Peyer's patch (tissue), 4 donors: ENCODE measurements at regions not wholly inside any gene's neighbourhood (a gene's known extent, or its start where the extent isn't known, plus 50 kb on each side); places are given as distances from the start of the nearest gene placed in this dataset.

Source experiments
- DNase-seq, 3 donors: peaks; one replicate each; pipeline ENCODE4 v3.0.0-alpha.2; 2017 to 2019
- H3K27ac ChIP-seq, 4 donors: fragments of 200-600 bp; sonication (generic); one replicate each; pipeline ENCODE4 v1.5.1; 2016 to 2019
- H3K27me3 ChIP-seq, 2 donors: fragments of 200-600 bp; sonication (generic); one replicate each; pipeline ENCODE4 v1.5.1; 2019
- H3K36me3 ChIP-seq, 3 donors: fragments of 200-600 bp; sonication (generic); one replicate each; pipeline ENCODE4 v1.5.1; 2016 to 2019
- H3K4me1 ChIP-seq, 4 donors: fragments of 200-600 bp; sonication (generic); one replicate each; pipeline ENCODE4 v1.5.1; 2016 to 2019
- H3K4me3 ChIP-seq, 4 donors: fragments of 200-600 bp; sonication (generic); 1 replicate in 3 of 4; 2 replicates in 1 of 4; pipeline ENCODE4 v1.5.1; 2016 to 2019; ENCODE audit warnings: mild to moderate bottlenecking in 1 of 4
- H3K9me3 ChIP-seq, 4 donors: fragments of 200-600 bp; sonication (generic); one replicate each; pipeline ENCODE4 v1.5.1; 2016 to 2019; ENCODE audit warnings: mild to moderate bottlenecking in 1 of 4
- POLR2A ChIP-seq, 2 donors: fragments of 450-650 bp; IDR thresholded peaks; one replicate each; pipeline ENCODE4 v1.5.1; 2017; ENCODE audit warnings: antibody characterized with exemption in 2 of 2, mild to moderate bottlenecking in 2 of 2, moderate library complexity in 2 of 2
- TF ChIP-seq, protein P1 (sequence below), 6 experiments: fragments of 450-650 bp in 4 of 6; fragments of 200-600 bp in 2 of 6; sonication (generic) in 1 of 6; IDR thresholded peaks; one replicate each; pipeline ENCODE4 v1.5.1; 2017 to 2019; ENCODE audit warnings: antibody characterized with exemption in 6 of 6, mild to moderate bottlenecking in 3 of 6, moderate library complexity in 1 of 6

DNA sequence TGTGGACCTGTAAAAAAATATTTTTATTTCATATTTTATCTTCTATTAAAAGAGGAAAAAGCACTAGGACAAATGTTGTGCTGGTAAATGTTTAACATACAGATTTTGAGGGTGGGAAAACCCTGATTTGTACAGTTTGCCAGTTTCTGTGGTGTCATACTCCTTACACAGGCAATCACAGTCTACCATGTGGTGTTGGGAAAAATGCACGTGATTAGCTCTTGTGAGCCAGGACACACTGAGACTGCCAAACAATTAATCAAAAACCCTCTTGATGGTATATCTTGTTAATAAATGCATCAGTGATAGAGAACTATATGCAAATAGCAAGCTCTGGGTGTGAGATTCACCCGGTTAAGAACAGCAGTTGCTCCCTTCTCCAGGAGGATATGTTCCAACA lies 136.5 kb upstream of the ZC3H11B start:
- H3K4me1 ChIP-seq, result no peaks in the 10 kb centered on the region
- no peak overlapping the region for H3K27ac ChIP-seq
- H3K27me3 ChIP-seq, result no peaks in the 10 kb centered on the region
- no peaks in the 10 kb centered on the region for H3K9me3 ChIP-seq
- TF ChIP-seq, protein P1, sequence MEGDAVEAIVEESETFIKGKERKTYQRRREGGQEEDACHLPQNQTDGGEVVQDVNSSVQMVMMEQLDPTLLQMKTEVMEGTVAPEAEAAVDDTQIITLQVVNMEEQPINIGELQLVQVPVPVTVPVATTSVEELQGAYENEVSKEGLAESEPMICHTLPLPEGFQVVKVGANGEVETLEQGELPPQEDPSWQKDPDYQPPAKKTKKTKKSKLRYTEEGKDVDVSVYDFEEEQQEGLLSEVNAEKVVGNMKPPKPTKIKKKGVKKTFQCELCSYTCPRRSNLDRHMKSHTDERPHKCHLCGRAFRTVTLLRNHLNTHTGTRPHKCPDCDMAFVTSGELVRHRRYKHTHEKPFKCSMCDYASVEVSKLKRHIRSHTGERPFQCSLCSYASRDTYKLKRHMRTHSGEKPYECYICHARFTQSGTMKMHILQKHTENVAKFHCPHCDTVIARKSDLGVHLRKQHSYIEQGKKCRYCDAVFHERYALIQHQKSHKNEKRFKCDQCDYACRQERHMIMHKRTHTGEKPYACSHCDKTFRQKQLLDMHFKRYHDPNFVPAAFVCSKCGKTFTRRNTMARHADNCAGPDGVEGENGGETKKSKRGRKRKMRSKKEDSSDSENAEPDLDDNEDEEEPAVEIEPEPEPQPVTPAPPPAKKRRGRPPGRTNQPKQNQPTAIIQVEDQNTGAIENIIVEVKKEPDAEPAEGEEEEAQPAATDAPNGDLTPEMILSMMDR (IDR thresholded peaks at IDR 0.05), result no peak
- TF ChIP-seq POLR2A (IDR thresholded peaks at IDR 0.05), result no peak
- H3K4me3 ChIP-seq, result no peak overlapping the region
- no peaks in the 10 kb centered on the region for H3K36me3 ChIP-seq
- DNase-seq, result no peak

DNA sequence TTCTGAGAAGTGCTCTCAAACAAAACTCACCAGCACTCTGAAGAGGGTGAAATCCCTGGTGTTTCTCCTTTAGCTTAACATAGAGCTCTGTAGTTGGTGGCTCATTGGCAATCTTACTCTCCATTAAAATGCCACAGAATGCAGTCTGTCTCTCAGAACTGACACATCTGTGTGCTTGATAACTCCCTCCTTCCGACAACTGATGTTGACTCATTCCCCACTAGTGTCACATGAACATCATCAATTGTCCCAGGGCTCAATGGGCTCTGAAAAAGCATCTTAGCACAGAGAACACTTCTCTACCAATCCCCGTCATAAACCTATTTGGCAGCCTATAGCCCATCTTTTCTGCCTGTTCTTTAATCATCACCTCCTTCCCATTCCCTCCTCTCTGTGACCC lies 133.2 kb upstream of the ZC3H11B start:
- Histone ChIP-seq H3K4me3 (no peak overlapping the region), H3K36me3 (no peaks in the 10 kb centered on the region), H3K9me3 (no peaks in the 10 kb centered on the region), H3K4me1 (no peaks in the 10 kb centered on the region), H3K27me3 (no peaks in the 10 kb centered on the region), H3K27ac (no peak overlapping the region)
- no peak for DNase-seq
- TF ChIP-seq, protein P1 (IDR thresholded peaks at IDR 0.05), result no peak
- TF ChIP-seq POLR2A (IDR thresholded peaks at IDR 0.05), result no peak

DNA sequence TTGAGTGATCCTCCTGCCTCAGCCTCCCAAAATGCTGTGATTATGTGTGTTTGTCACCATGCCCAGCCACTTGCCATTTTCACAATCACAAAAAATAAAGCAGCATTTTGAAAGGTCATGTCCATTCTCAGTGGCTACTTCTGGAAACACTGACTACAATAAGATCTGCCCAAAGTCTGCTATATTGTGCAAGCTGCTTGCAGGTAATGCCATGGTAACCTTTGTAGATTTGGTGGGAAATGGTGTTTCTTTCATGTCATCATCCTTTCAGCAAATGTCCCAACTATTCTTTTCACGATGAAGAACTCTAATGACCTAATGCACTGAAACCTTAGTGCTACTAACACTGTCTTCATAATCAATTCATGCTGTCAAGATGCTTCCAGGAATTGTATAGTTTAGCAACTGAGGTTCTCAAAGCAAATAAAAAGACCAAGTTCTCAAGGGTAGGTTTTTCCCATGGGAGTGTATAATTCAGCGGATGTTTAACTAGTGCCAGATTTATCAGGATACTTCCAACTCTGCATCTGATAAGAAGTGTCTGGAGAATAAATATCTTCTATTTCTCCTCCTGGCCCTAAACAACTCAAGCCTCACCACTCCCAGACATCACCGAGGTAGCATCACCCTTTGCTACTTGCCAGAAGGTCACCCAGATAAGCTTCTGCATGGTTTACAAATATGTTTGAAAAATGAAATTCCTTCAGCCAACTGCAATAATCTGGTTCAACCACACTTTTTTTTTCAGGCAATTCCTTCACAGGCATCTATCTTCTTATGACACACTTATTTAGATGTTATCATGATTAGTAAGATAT lies 132.0 kb upstream of the ZC3H11B start:
- Histone ChIP-seq H3K9me3 (no peaks in the 10 kb centered on the region), H3K4me3 (no peak overlapping the region), H3K27ac (no peak overlapping the region), H3K36me3 (no peaks in the 10 kb centered on the region), H3K4me1 (no peaks in the 10 kb centered on the region), H3K27me3 (no peaks in the 10 kb centered on the region)
- no peak for DNase-seq
- no peak for TF ChIP-seq POLR2A (IDR thresholded peaks at IDR 0.05)
- TF ChIP-seq, protein P1 (IDR thresholded peaks at IDR 0.05), result no peak

DNA sequence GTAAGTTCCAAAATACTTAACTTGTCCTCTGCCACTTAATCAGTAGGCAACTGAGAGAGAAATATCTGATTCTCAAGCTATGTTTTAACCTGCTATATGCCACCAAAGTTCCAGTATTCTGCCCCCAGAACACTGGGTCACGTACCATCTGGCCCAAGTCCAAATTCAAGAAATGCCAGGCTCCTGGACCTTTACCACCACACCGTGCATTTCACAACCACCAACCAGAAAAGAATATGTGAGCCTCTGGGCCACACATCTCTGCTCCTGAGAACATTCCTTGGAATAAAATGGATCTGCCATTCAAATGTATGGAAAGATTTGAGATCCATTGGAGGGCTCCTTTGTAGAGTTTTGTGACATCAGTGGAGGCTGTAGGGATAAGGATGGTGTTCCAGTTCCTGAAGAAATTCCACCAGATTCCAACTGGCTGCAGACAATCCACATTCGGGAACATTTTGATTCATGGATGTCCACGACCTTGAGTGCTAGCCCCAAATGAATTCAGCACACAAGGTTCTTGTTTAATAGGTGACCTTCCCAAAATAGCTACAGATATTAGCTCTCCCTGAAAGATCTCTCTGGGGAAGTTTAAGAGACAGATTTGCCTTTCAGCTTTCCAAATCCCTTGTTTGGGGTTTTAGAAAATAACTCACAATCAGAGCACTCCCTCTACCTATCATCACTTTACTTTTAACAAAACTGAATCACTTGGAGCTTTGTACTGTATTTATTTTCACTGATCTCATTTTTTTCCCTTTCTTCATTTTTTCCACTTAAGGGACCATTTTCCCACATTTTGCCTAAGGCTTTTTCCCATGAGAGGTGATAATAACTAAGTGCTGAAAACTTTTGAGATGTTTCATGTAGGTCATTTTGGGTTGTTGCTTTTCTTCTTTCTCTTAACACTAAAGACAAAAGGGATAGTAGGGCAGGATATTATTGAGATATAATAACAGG lies 128.4 kb upstream of the ZC3H11B start:
- H3K4me1 ChIP-seq, result no peaks in the 10 kb centered on the region
- no peak overlapping the region for H3K4me3 ChIP-seq
- no peak for TF ChIP-seq POLR2A (IDR thresholded peaks at IDR 0.05)
- TF ChIP-seq, protein P1 (IDR thresholded peaks at IDR 0.05), result no peak
- H3K27me3 ChIP-seq, result no peaks in the 10 kb centered on the region
- no peak for DNase-seq
- no peaks in the 10 kb centered on the region for H3K9me3 ChIP-seq
- H3K27ac ChIP-seq, result no peak overlapping the region
- no peaks in the 10 kb centered on the region for H3K36me3 ChIP-seq

DNA sequence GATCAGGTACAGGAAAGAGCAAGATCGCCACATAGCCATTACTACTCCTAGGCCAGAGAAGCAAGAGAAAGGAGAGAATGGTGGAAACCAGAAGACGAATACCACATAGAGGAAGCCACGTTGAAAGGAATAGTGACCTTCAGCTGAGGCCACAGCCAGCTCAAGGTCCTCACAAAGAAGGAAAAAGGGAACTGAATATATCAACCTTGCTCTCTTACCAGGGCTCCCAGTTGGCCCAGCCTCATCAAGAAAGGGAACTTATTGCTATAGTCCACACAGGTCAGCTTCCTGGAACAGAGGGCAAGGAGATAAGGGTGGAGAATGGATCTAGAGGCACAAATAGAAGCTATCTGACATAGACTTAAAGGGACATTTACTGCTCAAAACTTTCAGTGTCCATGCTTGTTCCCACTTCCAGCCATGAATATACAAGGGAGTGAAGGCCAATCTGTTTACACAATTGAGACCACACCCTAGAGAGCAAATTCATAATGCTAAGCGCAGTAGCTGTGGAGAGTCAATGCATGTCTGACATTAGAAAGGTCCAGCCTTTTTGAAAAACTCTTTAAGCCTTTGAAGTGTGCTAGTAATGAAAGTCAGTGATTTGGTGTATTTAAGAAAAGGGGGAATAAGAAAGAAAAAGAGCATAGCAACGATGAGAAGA lies 120.7 kb upstream of the ZC3H11B start:
- H3K4me3 ChIP-seq, result no peak overlapping the region
- no peaks in the 10 kb centered on the region for H3K4me1 ChIP-seq
- no peak for DNase-seq
- no peak overlapping the region for H3K27ac ChIP-seq
- H3K27me3 ChIP-seq, result no peaks in the 10 kb centered on the region
- no peak for TF ChIP-seq POLR2A (IDR thresholded peaks at IDR 0.05)
- TF ChIP-seq, protein P1 (IDR thresholded peaks at IDR 0.05), result no peak
- H3K9me3 ChIP-seq, result no peaks in the 10 kb centered on the region
- H3K36me3 ChIP-seq, result no peaks in the 10 kb centered on the region
